Epidermal melanocyte (primary cell): ENCODE measurements at regions not wholly inside any gene's neighbourhood (a gene's known extent, or its start where the extent isn't known, plus 50 kb on each side); places are given as distances from the start of the nearest gene placed in this dataset.

ENCODE experiments used
- DNase-seq: peaks from one replicate; pipeline ENCODE4 v3.0.0; 2011; ENCODE audit warnings: low spot score; ENCODE audit not compliant: insufficient read length

DNA sequence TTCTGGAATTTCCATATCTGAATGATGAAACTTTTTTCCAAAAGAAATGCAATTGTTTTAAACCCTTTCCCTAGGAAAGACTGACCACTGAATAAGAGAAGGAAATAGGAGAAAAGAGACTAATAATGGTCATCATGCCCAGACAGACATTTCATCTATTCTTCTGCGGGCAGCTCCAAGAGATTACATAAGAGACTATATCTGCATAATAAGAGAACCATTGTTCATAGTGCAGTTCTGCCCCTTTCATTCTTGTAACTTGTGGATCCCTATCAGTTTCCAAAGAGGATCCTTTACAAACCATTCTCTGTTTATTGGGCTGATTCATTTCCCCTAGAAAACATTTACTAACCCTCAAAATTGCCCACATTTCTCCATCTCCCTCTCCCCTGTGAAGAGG lies 197.8 kb downstream of the FSCB start:
- DNase-seq = no peak

DNA sequence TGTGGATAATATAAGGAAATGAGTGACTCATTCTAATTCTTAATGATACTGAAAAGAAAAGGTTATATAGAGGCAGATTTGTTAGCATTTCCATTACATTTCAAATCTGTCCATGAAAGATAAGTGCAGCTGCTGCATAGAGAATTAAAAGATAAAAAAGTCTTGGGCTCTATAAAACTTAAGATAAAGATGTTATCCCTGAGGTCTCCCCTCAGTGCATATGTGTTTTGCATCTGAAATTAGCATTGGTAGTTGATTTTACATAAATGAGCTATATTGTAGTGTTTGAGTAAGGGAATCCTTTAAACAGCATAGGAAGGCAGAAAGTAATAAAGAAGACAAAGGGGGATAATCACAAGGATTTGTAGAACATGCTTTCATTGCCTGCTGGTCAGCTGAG lies 206.2 kb downstream of the FSCB start:
- no peak for DNase-seq

DNA sequence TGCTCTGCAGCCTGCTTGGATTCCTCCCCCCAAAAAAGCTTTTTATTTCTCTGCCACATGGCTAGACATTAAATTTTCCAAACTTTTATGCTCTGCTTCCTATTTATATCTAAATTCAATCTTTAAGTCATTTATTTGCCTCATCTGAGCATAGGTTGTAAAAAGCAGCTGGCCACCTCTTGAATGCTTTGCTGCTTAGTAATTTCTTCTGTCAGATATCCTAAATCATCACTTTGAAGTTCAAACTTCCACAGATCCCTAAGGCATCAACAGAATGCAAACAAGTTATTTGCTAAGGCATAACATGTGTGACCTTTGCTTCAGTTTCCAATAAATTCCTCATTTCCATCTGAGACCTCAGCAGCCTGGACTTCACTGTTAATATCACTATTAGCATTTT lies 209.6 kb downstream of the FSCB start:
- DNase-seq = no peak

GRCh38 chr14:44291366-44291915 lies 215.6 kb downstream of the FSCB start:
- no peak for DNase-seq

DNA sequence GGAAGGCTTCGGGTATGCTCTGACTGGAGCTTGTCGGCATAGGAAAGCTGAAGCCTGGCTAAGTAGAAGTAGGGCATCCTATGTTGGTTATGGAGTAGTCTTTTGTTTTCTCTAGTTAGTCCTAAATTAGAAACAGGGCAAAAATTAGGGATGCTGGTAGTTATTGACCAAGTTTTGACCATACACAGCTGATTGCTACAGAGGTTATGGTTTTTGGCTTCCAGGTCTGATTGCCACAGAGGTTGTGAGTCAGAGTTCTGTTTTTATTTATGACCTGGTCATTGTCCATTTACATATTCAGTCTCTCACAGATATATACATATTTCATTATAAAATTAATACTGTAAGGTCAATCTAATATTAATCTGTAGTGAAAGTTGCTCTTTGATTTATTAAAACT lies 219.2 kb downstream of the FSCB start:
- no peak for DNase-seq

DNA sequence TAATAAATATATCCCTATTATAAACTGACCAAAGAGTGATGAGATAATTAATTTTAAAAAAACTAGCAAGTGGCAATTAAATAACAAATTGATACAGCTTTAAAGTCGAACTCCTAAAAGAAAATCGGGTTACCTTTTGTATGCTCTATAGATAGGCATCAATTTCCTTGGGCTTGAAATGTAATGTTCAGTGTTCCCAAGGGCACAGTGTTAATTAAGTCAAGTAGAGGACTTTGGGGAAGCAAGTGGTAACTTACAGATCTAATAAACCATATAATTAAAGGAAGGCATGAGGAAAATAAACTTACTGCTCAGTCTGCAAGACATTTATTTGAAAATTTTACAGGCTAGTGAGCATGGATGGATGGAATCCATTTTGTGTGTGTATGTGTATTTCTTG lies 220.9 kb downstream of the FSCB start:
- no peak for DNase-seq

DNA sequence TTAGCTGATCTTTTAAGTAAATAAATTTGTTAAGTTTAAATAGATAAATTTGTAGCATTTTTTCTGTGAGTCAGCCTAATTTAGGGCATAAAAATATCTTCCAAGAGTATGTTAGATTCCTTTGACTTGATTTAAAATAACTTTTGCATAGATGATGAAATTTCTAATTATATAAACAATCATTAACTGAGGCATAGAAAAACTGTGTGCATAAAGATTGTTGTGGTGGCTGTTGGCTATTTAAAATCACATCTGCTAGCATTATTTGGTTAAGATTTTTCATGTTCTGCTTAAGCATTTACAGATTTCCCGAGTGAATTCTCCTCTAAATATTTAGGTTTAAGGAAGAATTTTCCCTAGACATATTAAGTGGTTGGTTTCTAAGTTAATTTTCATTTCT lies 223.2 kb downstream of the FSCB start:
- no peak for DNase-seq

GRCh38 chr14:44279357-44279756 lies 227.7 kb downstream of the FSCB start:
- no peak for DNase-seq

DNA sequence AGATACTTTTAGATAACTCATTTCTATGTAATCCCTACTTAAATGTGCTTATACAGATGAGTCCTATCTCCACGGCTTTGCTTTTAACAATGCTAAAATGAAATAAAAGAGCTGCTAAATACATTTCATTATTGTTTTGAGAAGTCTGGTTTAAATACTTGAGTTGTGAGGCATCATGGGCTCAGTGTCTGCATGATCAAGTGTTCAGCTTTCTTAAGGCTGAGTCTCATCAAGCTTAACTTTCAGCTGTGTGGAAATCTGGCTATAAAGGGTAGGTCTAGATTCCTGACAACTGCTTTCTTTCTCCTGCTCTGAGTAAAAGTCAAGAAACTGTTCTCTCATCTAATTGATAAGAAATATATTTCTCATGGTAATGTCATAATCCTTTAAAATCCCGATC lies 235.4 kb downstream of the FSCB start:
- DNase-seq = no peak

DNA sequence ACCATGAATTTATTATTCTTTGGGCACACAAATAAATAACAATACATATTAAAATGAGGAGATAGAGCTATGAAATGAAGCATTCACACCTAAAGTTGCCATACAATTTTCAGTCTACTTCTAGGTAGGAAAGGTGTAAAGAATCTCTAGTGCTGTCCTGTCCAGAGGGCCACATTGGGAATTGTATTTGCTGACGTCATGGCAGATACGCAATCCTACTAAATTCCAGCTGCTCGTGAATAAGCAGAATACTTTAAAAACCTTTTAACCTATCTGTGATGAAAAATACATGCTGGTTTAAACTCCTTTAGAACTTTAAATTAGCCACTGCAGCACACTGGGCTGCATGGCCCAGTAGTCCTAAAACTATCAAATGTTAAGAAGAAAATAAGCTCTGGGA lies 236.1 kb downstream of the FSCB start:
- DNase-seq = no peak

DNA sequence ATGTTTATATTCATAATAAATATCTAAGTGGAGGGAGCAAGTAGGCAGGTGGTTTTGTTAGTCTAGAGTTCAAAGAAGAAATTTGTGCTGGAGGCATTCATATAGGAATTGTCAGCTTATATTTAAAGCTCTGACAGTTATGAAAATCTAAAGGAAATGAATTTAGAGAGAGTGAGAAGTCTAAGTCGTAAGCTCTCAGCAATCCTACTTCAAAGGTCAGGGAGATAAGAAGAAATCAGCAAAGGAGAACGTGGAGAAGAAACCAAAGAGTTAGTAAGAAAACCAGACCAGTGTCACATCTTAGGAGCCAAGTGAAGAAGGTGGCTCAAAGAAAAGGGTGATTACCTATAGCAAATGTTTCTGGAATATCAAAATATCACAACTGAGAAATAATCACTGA lies 241.8 kb downstream of the FSCB start:
- no peak for DNase-seq

GRCh38 chr14:44215660-44216059 lies 291.4 kb downstream of the FSCB start:
- DNase-seq = no peak

GRCh38 chr14:44211718-44212117 lies 295.4 kb downstream of the FSCB start:
- DNase-seq = no peak

DNA sequence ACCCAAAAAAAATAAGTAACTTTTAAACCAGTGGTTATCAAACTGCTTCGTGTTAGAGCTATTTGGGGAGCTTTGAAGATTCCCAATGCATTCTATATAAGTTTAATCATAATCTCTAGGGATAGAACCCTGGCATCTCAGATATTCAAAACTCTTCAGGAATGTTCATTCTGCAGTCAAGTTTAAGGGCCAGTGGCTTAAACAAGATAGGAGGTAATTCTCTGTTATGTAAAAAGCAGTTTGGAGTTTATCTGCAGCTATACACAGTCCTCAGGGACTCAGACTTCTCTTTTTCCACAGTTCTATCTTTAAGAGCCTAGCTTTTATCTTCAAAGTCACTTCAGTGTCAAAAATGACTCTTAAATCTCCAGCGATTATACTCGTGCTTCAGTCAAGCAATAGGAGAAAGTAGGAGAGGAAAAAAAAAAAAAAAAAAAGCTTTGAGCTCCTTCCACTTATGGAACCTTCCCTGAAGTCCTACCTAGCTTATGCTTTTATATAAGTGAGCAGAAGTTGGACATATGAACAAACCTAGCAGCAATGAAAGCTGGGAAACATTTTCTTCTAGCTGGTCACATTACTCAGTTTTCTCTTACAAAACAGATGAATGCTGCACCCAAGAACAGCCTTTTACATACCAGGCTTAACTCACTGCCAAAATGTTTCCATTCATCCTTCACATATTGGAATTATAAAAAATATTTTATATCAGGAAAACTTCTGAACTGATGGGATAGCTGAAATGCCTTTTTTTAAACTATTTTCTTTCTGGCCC lies 302.8 kb downstream of the FSCB start:
- DNase-seq = no peak

DNA sequence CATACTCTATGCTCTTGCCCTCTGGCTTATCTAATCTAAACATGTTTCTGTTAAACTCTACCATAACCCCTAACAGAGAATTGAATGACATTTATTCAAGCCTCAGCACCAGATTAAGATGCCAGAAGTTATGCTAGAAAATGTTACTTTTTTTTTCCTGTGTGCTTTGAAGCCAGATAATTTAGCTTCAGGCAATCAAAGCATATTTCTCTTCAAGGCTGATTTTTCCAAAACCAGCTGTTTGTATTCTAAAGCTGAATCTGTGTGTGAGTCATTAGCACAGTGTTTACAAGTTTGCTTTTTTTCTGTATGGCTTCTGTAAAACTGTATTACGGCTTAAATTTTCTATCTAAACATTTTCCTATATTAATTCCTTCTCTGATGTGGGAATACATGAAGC lies 326.1 kb downstream of the FSCB start:
- peak; percentile 19 for DNase-seq

GRCh38 chr14:44170556-44170955 lies 336.5 kb downstream of the FSCB start:
- DNase-seq = no peak

DNA sequence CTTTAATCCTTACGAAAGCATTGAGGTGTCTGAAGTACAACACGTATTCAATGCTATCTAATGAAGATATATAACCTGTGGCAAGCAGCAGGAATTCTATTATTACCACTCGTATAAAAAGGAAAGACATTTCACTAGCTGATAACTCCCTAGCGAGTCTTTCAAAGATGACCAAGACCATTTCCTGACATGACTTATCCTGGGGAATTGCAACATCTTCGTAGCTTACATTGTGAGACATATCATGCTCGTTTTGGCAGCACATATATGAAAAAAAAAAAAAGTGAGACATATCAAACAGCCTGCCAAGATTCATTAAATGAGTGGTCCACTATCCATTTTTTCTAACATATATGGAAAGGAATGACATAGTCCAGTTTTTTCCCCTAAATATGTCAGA lies 337.0 kb downstream of the FSCB start:
- no peak for DNase-seq

DNA sequence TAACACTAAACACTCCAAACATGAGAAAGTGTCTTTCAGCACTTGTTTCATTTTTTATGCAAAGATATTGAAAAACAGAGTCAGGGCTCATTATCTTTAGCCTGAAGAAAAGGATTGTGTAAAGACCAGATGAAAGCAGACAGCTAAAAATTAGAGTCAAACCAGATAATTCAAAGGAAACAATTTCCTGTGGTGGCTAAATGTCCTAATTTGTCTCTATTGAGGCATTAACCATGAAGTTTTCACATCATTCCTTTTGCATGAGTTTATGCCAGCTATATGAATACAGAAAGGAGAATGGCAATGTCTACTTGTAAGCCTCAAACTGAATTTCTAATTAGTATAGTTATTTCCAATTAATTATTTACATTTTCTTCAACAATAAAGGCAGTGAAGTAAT lies 338.5 kb downstream of the FSCB start:
- no peak for DNase-seq

- no peak for DNase-seq
Measured at GRCh38 chr14:44166611-44167010, 340.5 kb downstream of the FSCB start.

GRCh38 chr14:44165936-44166335 lies 341.1 kb downstream of the FSCB start:
- DNase-seq = no peak

DNA sequence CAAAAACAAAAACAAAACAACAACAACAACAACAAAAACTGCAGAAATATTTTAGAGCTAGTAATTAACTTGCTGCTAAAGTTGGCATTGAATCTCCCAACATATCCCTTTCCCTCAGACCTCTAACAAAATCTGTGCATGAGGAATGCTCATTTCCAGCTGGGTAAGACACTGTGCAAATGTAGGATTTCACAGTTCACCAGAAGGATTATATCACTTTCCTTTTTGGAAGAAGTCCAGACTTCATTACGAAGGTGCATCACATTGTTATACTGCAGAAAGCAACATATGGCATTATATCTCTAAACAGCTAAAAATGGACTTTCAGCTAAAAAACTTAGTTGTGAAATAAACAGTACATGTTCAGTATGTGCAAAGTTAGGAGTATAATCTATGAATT lies 341.8 kb downstream of the FSCB start:
- no peak for DNase-seq

GRCh38 chr14:44163946-44164345 lies 343.1 kb downstream of the FSCB start:
- DNase-seq = no peak

DNA sequence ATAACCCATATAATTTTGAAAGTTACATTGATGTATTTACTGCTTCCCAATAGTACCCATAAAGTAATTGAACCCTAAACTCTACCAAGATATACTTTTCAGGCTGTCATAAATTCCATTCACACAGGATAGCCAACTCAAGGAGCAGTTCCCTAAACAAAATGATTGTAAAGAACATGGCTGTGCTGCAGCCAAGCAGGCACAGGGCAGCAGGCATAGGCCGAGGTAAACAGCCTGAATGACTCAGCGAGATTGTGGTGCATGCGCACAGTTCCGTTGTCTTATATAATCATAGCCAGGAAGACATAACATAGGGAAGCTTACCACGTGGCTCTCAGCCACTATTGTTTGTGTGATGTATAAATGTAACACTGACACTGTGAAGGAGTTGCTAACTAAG lies 344.9 kb downstream of the FSCB start:
- no peak for DNase-seq

DNA sequence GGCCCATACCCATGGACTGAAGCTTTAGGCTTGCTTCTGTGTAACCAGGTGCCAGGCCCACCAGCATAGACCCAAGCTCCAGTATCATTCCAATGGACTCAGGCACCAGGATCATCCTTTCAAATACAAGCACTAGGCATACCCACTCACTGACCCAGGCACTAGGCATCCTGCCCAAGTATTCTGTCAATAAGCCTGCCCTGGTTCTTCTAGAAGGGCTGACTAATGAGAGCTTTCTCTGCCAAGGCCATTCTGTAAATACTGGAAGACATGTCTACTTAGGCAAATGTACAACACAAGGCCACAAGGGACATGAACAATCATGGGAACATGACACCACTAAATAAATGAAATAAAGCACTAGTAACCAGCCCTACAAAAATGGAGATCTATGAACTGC lies 352.2 kb downstream of the FSCB start:
- no peak for DNase-seq
